Left renal cortex interstitium (tissue), 4 donors: ENCODE measurements at regions not wholly inside any gene's neighbourhood (a gene's known extent, or its start where the extent isn't known, plus 50 kb on each side); places are given as distances from the start of the nearest gene placed in this dataset.
"Not testable (repeated sequence)": the region's sequence is repeated elsewhere in the genome, so short reads cannot be mapped to it uniquely, and the experiment has no call there.

Experiments
- DNase-seq, 4 donors: peaks; one replicate each; pipeline ENCODE4 v3.0.0-alpha.2; 2013; ENCODE audit warnings: low read depth in 4 of 4, low spot score in 2 of 4, missing footprints in 1 of 4

DNA sequence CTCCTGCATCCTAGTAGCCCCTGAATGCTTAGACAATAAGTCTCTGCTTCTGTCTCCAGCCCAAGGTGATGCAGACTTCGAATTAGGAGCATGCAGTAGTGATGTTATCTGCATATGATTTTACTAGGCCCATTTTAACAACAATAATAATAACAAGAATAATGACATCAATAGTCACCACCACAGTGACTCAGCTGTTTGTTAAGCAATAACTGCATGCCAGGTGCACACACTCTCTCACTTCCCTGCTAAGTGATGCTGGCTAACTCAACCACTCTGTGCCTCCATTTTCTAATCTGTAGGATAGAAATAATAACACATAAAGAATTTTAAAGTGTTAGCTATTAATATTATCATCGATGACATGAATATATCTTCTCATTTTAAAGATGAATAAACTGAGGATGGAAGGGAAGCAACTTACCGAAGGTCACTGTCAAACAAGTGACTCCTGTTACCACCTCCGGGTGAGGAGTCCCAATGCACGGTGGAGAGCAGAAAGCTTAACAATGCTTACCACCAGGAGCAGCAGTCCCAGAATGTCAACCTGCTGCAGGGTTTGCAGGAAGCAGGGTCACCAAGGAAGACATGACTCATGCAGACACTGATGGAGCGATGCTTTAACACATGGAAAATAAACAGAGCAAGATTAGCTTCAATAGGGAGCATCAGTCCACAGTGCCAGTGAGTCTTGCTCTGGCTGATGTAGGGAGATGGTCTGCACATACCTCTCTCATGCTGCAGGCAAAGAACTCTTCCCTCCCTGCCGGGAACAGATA is 290.2 kb downstream of the SPATA17 start:
- DNase-seq, result no peak

DNA sequence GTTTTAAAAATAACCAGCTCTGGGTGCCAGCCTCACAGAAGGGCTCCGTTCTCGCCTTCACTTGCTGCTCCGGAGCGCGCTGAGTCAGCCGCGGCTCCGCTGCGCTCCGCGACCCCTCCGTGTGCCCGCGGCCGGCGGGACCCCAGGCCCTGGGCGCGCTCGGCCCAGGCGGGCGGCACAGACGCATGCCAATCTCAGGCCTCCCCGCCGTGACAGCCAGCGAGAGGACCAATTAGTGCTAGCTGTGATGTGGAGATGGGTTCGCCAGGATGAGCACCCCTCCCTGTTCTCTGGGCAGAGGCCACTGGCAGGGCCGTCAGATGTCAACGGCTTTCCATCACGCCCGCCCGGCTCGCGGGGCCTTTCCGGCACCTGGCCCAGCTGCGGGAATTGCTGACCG is 293.8 kb downstream of the SPATA17 start:
- DNase-seq, result no peak

DNA sequence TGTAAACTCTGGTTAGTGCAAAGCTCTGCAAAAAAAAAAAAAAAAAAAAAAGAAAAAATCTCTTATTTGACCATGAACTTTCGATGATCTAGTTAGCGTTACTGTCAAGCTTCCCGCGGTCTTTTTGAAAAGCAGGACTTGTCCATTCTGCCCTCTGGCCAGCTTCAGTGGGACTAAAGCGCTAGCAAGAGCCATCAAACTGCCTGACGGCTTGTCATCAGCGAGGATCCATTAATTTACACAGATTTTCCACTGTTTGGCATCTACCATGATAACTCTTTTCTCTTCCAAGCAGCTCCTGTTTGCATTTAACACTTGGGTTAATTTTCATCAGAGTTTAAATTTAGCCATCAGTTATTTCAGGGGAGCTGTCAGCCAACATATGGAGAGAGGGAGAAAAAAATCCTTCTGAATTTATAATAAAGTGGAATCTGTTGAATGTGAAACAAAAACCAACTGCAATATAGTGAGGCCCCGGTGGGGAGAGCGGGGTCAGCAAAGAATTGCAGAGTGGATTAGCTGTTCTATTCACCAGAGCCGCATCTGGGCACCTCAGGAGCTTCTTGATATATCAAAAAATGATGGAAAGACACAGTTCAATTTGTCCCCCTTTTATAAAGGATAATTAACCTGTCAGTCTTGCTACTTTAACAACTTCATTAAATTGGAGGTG is 298.2 kb downstream of the SPATA17 start:
- DNase-seq, result no peak

DNA sequence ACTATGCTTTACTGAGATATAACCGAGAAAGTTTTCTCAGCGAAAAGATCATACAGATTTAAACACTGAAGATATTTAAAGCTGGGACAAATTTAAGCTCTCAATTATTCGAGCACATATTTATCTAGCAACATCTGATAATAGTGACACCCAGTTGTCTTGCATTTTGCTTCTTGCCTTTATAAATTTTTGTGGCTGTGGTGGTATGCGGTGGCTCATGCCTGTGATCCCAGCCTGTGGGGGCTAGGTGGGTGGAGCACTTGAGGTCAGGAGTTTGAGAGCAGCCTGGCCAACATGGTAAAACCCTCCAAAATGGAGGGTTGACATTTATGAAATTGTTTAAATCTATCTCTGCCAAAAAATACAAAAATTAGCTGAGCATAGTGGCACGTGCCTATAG is 312.2 kb downstream of the SPATA17 start:
- DNase-seq, result no peak

DNA sequence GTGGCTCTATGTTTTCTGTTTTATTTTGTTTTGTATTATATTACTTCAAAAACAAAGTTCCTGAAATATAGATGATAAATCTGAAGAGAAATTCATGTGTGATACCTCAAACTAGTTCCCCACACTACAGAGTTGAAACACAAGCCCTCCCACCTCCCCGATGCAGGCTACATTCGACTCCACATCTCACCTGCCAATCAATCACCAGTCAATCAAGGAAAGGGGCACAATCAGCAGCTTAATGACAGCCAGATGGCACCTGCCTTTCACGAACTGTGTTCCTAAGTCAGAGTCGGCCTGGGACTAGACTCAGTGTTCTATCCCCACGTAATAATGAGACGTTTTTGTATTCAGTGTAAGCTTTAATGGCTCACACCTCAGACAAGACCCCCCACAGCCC is 313.4 kb downstream of the SPATA17 start:
- DNase-seq, result no peak

DNA sequence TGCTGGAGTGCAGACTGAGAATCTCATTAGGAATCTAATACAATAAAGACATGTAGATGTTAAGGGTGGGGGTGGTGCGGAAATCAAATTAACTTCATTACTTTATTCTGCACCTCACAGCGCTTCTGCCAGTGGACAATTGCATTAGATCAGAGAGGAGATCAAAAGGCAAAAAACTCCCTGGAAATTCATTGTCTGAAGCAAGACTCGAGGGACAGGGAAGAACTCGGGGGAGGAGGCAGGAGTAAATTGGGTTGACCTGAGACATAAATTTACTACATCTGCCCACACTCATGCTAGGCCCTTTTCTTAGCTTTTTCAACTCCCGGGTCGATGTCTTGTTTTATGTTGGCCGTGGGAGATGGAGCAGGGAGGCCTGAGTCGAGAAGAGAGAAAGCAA is 315.4 kb downstream of the SPATA17 start:
- peak in 2 of 4 donors; percentile 42 to 47 for DNase-seq

DNA sequence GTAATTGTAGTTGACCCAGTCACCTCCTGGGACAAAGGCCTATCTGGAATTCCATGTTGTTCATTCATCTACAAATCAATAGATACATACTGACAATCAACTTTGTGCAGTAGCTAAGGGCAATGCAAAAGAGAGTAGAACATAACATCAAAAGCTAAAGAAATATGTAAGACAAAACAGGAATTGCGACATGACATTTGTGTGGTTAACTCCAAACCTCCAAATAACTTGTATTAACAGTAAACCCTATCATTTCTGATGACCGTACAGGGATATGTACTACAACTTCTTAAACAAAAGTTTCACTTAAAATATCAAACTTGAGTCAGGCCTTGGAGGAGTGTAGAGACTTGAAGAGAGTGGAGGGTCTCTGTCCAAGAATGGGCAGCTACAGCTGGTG is 317.6 kb downstream of the SPATA17 start:
- no peak for DNase-seq

DNA sequence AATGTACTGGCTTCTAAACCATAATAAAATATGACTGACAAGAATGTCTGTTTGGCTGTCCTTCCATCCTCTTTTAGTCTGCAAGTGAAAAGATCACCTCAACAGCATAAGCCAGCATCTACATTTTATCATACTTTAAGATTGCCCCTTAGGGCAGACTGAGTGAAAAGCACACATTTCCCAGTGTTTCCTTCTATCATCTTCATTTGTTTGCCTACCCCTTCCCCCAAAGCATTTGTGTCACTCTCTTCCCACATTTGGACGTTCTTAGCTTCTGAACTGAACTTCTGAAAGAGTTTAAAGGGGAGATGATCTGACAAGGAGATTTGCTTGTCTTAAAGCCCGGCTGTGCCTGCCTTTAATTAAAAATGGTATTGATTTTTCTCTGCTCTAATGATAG is 322.2 kb downstream of the SPATA17 start:
- DNase-seq, result no peak

DNA sequence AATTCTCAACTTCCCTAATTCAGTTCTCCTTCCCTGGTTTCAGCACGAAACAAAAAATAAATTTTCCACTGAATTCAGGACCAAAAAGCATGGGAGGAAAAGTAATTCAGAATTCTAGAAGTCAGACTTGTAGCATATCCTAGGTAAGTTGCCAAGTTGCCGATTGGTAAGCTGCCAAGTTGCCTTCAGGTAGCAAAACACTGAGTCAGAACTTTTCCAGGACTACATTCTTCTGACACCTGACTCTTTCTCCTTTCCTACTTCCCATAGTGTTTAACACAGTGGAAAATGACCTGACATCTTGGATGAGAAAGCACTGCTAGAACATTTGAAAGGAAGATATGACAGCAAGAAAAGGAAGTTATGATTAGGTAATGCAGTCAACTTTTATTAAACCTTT is 322.8 kb downstream of the SPATA17 start:
- DNase-seq, result no peak

DNA sequence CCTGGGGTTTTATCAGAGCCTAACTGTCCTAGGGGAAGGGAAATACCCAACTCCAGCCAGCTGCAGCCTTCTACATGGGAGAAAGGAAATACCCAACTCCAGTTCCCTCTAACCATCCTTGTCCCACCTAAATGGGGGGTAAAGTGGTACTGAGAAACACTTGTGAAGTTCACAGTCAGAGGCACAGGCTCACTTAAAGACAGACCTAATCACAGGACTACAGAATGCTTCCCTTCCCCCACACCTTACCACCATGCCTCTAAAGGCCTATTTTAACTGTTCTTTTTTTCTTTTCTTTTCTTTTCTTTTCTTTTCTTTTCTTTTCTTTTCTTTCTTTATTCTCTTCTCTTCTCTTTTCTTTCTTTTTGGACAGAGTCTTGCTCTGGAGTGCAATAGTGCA is 324.6 kb downstream of the SPATA17 start:
- no peak for DNase-seq

DNA sequence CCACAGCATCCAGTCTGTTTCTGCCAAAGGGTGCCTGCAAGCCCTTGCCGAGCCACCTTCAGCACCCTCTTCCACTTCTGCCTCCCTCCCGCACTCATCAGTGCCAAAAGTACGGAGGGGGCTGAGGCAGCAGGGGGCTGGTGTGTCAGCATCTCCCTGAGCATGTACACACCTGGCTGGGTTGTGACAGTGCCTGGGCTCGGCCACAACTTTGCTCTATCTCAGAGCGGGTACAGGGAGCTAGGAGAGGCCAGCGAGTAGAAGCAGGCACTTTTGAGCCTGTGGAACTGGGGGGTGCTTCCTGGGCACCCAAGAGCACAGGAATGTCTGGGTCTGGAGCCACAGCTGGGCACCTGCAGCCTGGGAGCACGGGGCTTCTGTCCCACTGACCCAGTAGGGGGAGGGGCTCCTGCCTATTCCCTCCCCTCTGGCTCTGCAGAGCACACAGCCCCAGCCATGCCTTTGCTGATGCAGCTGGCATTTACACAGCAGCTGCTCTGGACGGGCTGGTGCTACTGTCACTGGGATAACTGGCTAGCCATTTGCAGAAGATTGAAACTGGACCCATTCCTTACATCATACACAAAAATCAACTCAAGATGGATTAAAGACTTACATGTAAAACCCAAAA is 319.8 kb upstream of the RRP15 start:
- no peak for DNase-seq

DNA sequence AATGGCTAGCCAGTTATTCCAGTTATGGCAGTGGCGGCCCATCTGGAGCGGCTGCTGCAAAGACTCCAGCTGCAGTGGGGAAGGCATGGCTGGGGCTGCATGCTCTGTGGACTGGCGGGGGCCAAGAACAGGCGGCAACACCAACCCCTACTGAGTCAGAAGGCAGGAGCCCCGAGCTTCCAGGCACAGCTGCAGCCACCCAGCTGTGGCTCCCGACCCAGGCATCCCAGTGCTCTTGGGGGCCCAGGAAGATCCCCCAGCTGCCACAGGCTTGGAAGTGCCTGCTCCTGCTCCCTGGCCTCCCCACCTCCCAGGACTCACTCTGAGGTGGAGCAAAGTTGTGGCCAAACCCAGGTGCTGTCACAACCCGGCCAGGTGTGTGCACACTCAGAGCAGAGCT is 317.0 kb upstream of the RRP15 start:
- DNase-seq, result no peak

DNA sequence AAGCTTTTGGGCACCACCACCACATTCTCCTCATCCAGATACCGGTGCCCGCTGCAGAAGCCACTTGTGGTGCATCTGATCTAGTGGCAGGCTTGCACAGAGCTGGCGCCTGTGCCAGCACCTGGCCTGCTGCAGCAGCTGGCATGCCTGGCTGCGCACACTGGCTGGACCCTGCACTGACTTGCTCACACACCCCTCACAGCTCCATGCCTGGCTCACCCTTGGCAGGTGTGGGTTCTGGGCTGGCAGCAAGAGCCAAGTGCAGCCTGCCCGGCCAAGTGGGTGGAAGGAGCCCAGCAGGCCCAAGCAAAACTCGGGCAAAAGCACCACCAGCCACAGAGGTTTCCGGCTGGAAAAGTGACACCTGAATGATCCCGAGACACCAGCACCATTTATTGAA is 315.7 kb upstream of the RRP15 start:
- no peak for DNase-seq

DNA sequence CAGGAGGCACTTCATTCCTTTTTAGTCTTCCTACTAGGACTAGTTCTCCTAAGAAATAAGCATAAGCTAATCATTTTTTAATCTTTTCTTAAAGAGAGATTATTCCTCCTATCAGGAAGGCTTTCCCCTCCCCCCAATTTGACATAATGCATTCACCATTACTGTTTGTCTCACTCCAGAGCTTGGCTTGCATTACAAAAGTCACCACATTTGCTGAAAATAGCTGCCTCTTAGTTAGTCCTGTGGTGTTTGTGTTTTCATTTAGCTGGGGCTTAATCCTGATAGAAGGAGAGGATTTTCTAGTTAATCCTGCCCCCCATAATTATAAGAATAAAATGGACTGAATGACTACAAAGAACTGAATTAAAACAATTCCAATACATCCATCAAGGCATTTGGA is 307.1 kb upstream of the RRP15 start:
- DNase-seq, result no peak

DNA sequence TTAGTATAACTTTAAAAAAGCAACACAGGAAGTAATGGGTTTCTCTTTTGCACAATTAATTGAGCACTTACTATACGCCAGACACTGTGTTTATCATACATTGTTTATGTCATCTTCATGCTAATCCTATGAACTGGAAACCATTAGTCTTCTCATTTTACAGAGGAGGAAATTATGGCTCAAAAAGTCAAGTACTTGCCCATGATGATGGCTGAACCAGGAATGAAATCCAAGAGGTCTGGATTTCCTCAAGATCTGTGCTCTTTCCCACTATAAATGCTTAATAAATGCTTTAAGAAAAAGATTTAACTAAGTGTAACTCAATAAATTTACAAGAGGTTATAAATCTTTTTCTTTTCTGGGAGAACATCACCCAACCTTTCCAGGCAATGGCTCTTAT is 303.7 kb upstream of the RRP15 start:
- DNase-seq, result no peak

DNA sequence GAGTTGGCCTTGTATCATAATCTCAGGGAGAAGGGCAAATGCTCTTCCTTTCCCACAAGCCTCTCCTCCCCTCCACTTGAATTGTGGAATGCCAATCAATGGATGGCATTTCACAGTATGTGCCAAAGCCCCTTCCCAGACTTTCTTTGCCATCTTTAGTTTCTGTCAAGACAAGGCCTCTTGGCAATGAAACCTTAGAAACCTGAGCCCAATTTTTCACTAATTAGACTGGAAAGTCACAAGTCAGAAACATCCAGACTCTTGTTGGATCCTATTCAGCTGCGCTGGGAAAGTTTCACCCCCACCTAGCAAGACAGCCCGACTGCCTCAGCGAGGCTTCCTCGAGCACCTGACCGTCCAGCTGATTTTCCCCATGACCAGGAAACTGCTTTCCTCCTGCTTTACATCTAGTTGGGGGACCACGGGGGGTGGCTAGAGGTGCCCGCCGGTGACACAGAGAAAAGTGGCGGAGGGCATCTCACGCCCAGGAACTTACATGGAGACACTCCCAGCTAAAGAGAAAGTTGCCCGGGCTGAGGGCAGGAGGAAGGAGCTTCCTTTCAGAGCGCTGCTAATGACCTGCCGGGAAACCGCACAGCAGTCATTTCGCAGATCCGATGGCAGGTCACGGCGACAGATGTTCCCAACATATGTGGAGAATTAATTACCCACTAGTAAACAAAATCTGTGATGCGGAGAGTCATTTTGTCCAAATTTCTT is 302.6 kb upstream of the RRP15 start:
- DNase-seq, result no peak

DNA sequence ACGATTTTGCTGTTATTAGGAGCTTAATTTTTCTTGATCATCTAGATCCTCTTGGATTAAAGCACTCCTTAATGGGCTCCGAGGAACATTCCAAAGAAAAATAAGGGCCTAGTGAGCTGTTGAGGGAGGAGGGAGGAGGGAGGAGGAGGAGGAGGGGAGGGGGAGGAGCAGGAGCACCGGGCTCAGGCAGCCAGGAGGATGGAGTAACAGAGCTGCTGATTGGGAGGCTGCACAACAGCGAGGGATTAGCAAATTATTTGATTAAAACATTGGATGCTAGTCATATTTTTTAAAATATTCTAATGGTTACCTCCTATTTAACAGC is 302.1 kb upstream of the RRP15 start:
- no peak for DNase-seq

DNA sequence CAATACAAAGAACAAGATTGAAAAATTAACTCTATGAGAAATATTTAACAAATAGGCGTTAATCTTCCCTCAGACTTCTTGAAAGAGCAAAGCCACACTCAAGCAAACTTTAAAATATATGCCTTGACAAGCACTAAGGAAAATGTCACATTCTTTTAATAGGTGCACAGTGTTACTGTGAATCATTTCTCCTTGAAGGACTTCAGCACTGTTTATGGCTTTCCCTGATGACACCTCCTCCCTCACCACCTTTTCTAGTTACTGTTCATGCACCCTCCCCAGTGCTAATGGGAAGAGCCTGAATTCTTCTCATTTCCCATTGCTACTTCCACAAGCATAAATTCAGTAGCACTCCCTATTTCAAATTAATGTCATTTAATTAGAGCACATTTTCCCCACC is 299.5 kb upstream of the RRP15 start:
- no peak for DNase-seq

DNA sequence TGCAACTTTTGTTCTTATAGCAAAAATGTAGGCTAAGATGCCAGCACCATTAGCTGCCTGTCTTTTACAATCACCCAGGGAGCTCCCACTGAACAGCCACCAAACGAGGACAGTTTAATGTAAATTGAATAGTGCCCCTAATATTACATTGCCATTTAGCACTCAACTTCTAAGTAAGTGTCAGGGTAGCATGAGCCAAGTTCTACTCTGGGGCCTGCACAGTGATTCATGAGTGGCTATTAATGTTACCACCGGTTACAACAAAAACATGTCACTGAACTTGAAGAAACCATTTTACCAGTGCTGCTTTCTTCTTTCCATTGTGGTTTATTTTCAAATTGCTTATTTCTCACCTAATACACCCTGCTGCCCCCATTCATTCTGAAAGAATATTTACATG is 295.6 kb upstream of the RRP15 start:
- no peak for DNase-seq

DNA sequence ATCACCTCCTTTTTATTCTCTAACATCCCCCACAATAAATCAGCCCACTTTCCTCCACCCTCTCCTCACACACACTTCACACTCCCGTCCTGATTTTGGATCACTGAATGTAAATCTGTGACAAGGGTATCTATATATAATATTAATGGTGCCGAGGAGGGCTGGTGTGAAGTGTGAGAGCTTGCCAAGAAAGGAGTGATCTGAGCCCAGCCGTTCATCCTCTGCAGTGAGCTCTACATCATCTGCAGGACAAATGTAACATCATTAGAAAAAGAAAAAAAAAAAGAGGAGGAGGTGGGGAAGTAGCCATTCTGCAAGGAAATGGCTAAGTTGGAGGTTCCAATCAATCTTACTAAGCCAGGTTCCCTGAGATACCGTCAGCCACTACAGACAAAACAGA is 291.7 kb upstream of the RRP15 start:
- no peak for DNase-seq

DNA sequence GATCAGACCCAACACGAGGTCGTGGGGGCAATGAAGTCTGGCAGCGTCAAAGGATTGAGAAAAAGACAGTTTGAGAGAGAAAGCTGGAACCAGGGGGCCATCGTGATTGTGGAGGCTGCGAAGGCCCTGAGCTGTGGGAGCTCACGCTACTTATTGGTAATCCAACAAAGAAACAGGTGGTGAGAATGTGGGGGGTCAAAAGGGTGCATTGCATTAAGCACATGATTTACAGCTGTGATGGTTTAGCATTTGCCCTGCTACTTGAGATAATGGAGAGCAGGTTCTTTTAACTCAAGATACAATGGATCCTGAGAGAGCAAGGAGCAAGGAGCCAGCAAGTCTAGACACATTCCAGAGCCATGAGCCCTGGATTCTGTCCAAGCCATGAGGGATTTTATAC is 276.8 kb upstream of the RRP15 start:
- DNase-seq, result not testable (repeated sequence)

DNA sequence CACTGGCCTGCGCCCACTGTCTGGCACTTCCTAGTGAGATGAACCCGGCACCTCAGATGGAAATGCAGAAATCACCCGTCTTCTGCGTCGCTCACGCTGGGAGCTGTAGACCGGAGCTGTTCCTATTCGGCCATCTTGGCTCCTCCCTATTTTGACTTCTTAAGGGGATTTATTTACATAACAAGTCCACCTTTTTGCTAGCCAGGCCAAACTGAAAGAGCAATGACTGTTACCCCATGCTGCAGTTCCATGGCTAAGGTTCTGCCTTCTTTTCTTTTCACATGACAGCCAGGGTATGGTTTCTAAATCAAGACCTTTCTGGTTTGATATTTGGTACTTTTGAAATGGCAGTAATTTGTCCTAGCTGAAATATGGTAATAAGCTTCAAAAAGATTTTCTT is 270.0 kb upstream of the RRP15 start:
- DNase-seq, result not testable (repeated sequence)
